GM23338 (cell line): ENCODE measurements at regions not wholly inside any gene's neighbourhood (a gene's known extent, or its start where the extent isn't known, plus 50 kb on each side); places are given as distances from the start of the nearest gene placed in this dataset.

ENCODE experiments used
- ATAC-seq: fragments of 200-7000 bp; cut with Tn5 transposase; 3 replicates; pipeline ENCODE4 v1.9.1; 2020
- DNase-seq: peaks from one replicate; pipeline ENCODE4 v3.0.0-alpha.2; 2015; ENCODE audit warnings: low spot score
- H2AFZ ChIP-seq: fragments of 200-600 bp; sonication (generic); 2 replicates; pipeline ENCODE4 v1.8.0; 2016; ENCODE audit warnings: antibody characterized with exemption, mild to moderate bottlenecking, moderate library complexity
- H3F3A ChIP-seq: fragments of 200-600 bp; sonication (generic); replicated peaks from 2 replicates; pipeline ENCODE4 v1.8.0; 2017; ENCODE audit warnings: antibody characterized with exemption, mixed run types, low read depth
- H3K27ac ChIP-seq: fragments of 200-600 bp; sonication (generic); 2 replicates; pipeline ENCODE4 v1.6.1; 2016; ENCODE audit warnings: low read depth
- H3K27me3 ChIP-seq: fragments of 200-600 bp; sonication (generic); 2 replicates; pipeline ENCODE4 v1.8.0; 2016; ENCODE audit warnings: mild to moderate bottlenecking, mixed run types, moderate library complexity; ENCODE audit not compliant: insufficient read depth
- H3K36me3 ChIP-seq: fragments of 200-600 bp; sonication (generic); 2 replicates; pipeline ENCODE4 v1.8.0; 2016; ENCODE audit warnings: mild to moderate bottlenecking; ENCODE audit not compliant: insufficient read depth
- H3K4me1 ChIP-seq: fragments of 200-600 bp; sonication (generic); 2 replicates; pipeline ENCODE4 v1.8.0; 2016; ENCODE audit warnings: mild to moderate bottlenecking, moderate library complexity; ENCODE audit not compliant: insufficient read depth
- H3K4me2 ChIP-seq: fragments of 200-600 bp; sonication (generic); 2 replicates; pipeline ENCODE4 v1.7.1; 2017; ENCODE audit warnings: mixed run types
- H3K4me3 ChIP-seq: fragments of 200-600 bp; sonication (generic); 2 replicates; pipeline ENCODE4 v1.6.1; 2016; ENCODE audit warnings: mixed run types
- H3K79me2 ChIP-seq: fragments of 200-600 bp; sonication (generic); replicated peaks from 2 replicates; pipeline ENCODE4 v1.8.0; 2017; ENCODE audit warnings: mild to moderate bottlenecking; ENCODE audit not compliant: insufficient read depth
- H3K9me2 ChIP-seq: fragments of 200-600 bp; sonication (generic); 2 replicates; pipeline ENCODE4 v1.8.0; 2017; ENCODE audit not compliant: insufficient read depth
- H4K20me1 ChIP-seq: fragments of 200-600 bp; sonication (generic); replicated peaks from 2 replicates; pipeline ENCODE4 v1.8.0; 2017; ENCODE audit warnings: mild to moderate bottlenecking; ENCODE audit not compliant: insufficient read depth
- H3K27ac Mint-ChIP-seq: 2 replicates; pipeline ENCODE4 v1.8.0; 2020; ENCODE audit warnings: inconsistent platforms, mild to moderate bottlenecking, moderate library complexity, mixed read lengths
- H3K27me3 Mint-ChIP-seq: 3 replicates; pipeline ENCODE4 v1.8.0; 2022; ENCODE audit warnings: low read depth, mild to moderate bottlenecking, moderate library complexity, mixed read lengths, inconsistent platforms; ENCODE audit not compliant: insufficient read depth, poor library complexity
- H3K36me3 Mint-ChIP-seq: 3 replicates; pipeline ENCODE4 v1.8.0; 2021; ENCODE audit warnings: low read depth, mild to moderate bottlenecking, inconsistent platforms, moderate library complexity, mixed read lengths
- H3K4me1 Mint-ChIP-seq: 3 replicates; pipeline ENCODE4 v1.8.0; 2020; ENCODE audit warnings: mild to moderate bottlenecking, inconsistent platforms, mixed read lengths
- H3K4me3 Mint-ChIP-seq: 3 replicates; pipeline ENCODE4 v1.8.0; 2021; ENCODE audit warnings: moderate library complexity, mild to moderate bottlenecking, inconsistent platforms, mixed read lengths
- H3K9me3 Mint-ChIP-seq: 3 replicates; pipeline ENCODE4 v1.8.0; 2020; ENCODE audit warnings: moderate library complexity, mild to moderate bottlenecking, inconsistent platforms, mixed read lengths
- CREB1 ChIP-seq: fragments of 250-450 bp; sonication (Bioruptor Pico); IDR thresholded peaks from 2 replicates; pipeline ENCODE4 v1.5.0; 2020; ENCODE audit warnings: low read depth, mild to moderate bottlenecking, moderate library complexity
- CTCF ChIP-seq, 2 experiments: fragments of 200-600 bp in 1 of 2; sonication (generic) in 1 of 2; conservative IDR thresholded peaks; 2 replicates each; pipeline versions ENCODE4 v1.5.1 to v1.6.1; 2016 to 2017; ENCODE audit warnings: antibody characterized with exemption in 2 of 2, low read depth in 2 of 2, mild to moderate bottlenecking in 2 of 2, moderate library complexity in 1 of 2
- ETS1 ChIP-seq: IDR thresholded peaks from 2 replicates; pipeline ENCODE4 v1.6.1; 2016; ENCODE audit warnings: antibody characterized with exemption
- EZH2 ChIP-seq: fragments of 200-600 bp; sonication (generic); IDR thresholded peaks from one replicate; pipeline ENCODE4 v1.8.0; 2017; ENCODE audit warnings: antibody characterized with exemption, mild to moderate bottlenecking, low read depth; ENCODE audit not compliant: unreplicated experiment
- EZH2phosphoT487 ChIP-seq: fragments of 200-600 bp; sonication (generic); IDR thresholded peaks from one replicate; pipeline ENCODE4 v1.8.1; 2018; ENCODE audit warnings: antibody characterized with exemption; ENCODE audit not compliant: unreplicated experiment
- JUNB ChIP-seq: IDR thresholded peaks from one replicate; pipeline ENCODE4 v1.6.1; 2016; ENCODE audit warnings: antibody characterized with exemption; ENCODE audit not compliant: unreplicated experiment
- NANOG ChIP-seq: IDR thresholded peaks from 2 replicates; pipeline ENCODE4 v1.6.1; 2016; ENCODE audit warnings: antibody characterized with exemption, borderline replicate concordance
- REST ChIP-seq: IDR thresholded peaks from one replicate; pipeline ENCODE4 v1.6.1; 2018; ENCODE audit warnings: antibody characterized with exemption; ENCODE audit not compliant: unreplicated experiment
- STAT1 ChIP-seq: IDR thresholded peaks from one replicate; pipeline ENCODE4 v1.6.1; 2016; ENCODE audit warnings: antibody characterized with exemption; ENCODE audit not compliant: unreplicated experiment
- ZNF462 ChIP-seq: fragments of 250-450 bp; sonication (Bioruptor Pico); IDR thresholded peaks from 2 replicates; pipeline ENCODE4 v1.5.0; 2020; ENCODE audit warnings: mild to moderate bottlenecking, moderate library complexity

- TF ChIP-seq ZNF462 (CRISPR knock-in tag) (no peak), ETS1 (no peak), NANOG (no peak), EZH2 (no peak), STAT1 (no peak), CREB1 (no peak)
These were observed 71.2 kb upstream of the IL6 start (continued) for GRCh38 chr7:22655781-22656180.

- peaks cover 3% of the 10 kb centered on the region; the same call in 1 of the 2 replicates for H3K4me1 ChIP-seq
- peaks cover 17% of the 10 kb centered on the region for H3K9me2 ChIP-seq
- H3F3A ChIP-seq = no peaks in the 10 kb centered on the region
- ATAC-seq (no peak), DNase-seq (no peak)
- no peak overlapping the region for H3K27ac ChIP-seq
- no peak overlapping the region for H3K4me2 ChIP-seq
- Mint-ChIP-seq H3K4me3 (no peak overlapping the region), H3K9me3 (no peaks in the 10 kb centered on the region), H3K27me3 (peaks cover 2% of the 10 kb centered on the region), H3K27ac (no peak overlapping the region), H3K4me1 (peaks cover 10% of the 10 kb centered on the region), H3K36me3 (0 out of 3 replicates have a peak, but pooled peaks cover 2% of the 10 kb centered on the region)
- H3K27me3 ChIP-seq = no peaks in the 10 kb centered on the region
- 0 out of 2 replicates have a peak overlapping the region, but pooled peaks have one; percentile 29 for H2AFZ ChIP-seq
- H4K20me1 ChIP-seq = no peaks in the 10 kb centered on the region
- no peaks in the 10 kb centered on the region; the same call in 1 of the 2 replicates for H3K36me3 ChIP-seq
- no peak overlapping the region for H3K4me3 ChIP-seq
- H3K79me2 ChIP-seq = no peaks in the 10 kb centered on the region
- TF ChIP-seq STAT1 = no peak
- TF ChIP-seq EZH2phosphoT487 = no peak
- TF ChIP-seq JUNB = no peak
- TF ChIP-seq REST = no peak
- no peak for TF ChIP-seq EZH2
- no peak for TF ChIP-seq CTCF (conservative IDR thresholded peaks at IDR 0.05; ENCODE audit: low read depth in 2 of 2)
These were observed 72.2 kb upstream of the IL6 start for GRCh38 chr7:22654831-22655230.
